ENCODE measurements at regions not wholly inside any gene's neighbourhood (a gene's known extent, or its start where the extent isn't known, plus 50 kb on each side); places are given as distances from the start of the nearest gene placed in this dataset.

DNA sequence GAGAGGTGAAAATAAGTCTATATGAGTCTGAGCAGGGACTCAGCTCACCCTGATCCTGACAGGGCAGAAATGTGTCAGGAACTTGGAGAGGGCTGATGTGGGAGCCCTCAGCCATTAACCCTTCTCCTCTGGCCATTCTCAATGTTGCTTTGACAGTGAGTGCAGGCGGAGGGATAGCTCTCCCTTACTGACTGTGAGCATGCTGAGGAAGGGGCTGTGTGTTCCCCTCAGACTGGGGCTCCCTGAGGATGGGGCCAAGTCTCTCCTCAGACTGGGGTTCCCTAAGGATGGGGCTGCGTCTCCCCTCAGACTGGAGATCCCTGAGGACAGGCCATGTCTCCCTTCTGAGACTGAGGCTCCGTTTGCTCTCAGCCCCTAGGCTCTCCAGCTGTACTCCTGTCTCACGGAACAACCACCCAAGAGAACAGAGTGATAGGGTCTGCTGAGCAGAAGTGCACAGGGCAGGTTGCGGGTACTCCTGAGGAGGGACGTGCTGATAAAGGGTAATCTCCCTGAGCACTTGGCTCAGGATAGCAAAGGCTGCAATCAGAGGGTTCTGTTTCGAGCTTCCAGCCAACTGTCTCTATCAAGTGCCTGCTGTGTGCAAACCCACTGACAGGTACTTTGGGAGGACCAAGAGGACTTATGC is 141.0 kb downstream of the MRPL14 start:
- H3K9ac ChIP-seq (ENCODE audit: low read length): no peak overlapping the region
- H3K4me1 ChIP-seq (ENCODE audit: control insufficient read depth, insufficient read depth, low read length): peaks cover 28% of the 10 kb centered on the region
- H3K4me3 ChIP-seq (ENCODE audit: low read length): no peak overlapping the region
- peaks cover 19% of the 10 kb centered on the region for H3K27me3 ChIP-seq (ENCODE audit: control insufficient read depth, insufficient read depth, low read length)
- H3K36me3 ChIP-seq (ENCODE audit: control insufficient read depth, insufficient read depth, low read length): no peaks in the 10 kb centered on the region
- no peaks in the 10 kb centered on the region for H3K9me3 ChIP-seq (ENCODE audit: control insufficient read depth, low read length)

DNA sequence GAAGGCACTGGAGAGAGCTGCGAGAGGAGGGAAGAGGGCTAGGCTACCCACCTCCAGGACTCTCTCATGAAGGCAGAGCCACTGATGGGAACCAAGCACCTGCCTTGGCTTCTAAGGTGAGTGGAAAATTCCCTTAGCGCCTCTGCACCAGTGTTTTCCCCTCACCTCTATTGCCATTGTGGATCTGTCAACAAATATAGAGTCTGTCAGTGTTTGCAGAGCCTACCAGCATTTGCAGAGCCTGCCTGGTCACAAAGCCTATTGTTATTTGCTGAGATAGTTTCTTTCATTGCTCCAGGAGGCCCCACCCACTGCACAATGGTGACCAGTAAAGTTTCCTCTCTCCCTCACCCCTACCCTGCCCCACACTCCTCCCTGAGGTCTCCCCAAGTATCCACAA is 141.9 kb downstream of the MRPL14 start:
- no peak overlapping the region for H3K9ac ChIP-seq (ENCODE audit: low read length)
- H3K4me3 ChIP-seq (ENCODE audit: low read length): no peak overlapping the region
- no peaks in the 10 kb centered on the region for H3K9me3 ChIP-seq (ENCODE audit: control insufficient read depth, low read length)
- no peaks in the 10 kb centered on the region for H3K36me3 ChIP-seq (ENCODE audit: control insufficient read depth, insufficient read depth, low read length)
- peaks cover 22% of the 10 kb centered on the region for H3K27me3 ChIP-seq (ENCODE audit: control insufficient read depth, insufficient read depth, low read length)
- peaks cover 19% of the 10 kb centered on the region for H3K4me1 ChIP-seq (ENCODE audit: control insufficient read depth, insufficient read depth, low read length)

DNA sequence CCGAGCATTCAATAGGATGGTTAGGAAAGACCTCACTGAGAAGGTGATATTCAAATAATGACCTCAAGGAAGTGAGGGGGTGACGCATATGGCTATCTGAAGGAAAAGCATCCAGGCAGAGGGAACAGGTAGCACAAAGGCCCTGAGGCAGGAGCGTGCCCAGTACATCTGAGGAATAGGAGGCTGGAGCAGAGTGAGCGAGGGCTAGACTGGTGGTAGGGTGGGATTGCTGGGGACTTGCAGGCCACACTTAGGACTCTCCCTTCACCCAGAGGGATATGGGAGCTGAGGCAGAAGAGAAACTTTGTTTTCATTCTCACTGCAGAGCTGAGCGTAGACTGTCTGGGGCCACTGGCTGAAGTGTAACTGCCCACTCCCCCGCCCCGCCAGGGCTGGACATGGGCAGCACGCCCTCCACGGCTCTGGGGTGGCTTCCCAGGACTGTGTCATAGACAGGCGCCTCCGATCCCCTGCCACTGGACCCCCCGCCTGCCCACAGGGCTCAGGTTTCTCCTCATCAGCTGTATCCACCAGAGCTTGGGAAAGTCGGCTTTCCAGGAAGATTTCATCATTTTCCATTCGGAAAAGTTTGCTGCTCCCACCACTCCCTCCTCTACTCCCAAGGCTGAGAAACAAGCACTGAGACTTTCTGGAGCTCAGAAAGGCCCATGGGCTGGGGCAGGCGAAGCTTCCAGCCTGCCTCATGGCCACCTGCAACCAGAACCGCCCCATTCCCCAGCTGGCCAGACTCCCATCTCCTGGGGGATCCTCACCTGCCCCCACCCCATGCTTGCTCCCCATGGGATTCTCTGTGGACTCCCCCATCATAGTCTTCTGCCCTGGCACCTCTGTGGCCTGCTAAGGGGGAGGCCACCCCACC is 142.6 kb downstream of the MRPL14 start:
- no peaks in the 10 kb centered on the region for H3K36me3 ChIP-seq (ENCODE audit: control insufficient read depth, insufficient read depth, low read length)
- no peak overlapping the region for H3K4me3 ChIP-seq (ENCODE audit: low read length)
- H3K9me3 ChIP-seq (ENCODE audit: control insufficient read depth, low read length): no peaks in the 10 kb centered on the region
- H3K9ac ChIP-seq (ENCODE audit: low read length): no peak overlapping the region
- peaks cover 12% of the 10 kb centered on the region for H3K4me1 ChIP-seq (ENCODE audit: control insufficient read depth, insufficient read depth, low read length)
- peaks cover 22% of the 10 kb centered on the region for H3K27me3 ChIP-seq (ENCODE audit: control insufficient read depth, insufficient read depth, low read length)

DNA sequence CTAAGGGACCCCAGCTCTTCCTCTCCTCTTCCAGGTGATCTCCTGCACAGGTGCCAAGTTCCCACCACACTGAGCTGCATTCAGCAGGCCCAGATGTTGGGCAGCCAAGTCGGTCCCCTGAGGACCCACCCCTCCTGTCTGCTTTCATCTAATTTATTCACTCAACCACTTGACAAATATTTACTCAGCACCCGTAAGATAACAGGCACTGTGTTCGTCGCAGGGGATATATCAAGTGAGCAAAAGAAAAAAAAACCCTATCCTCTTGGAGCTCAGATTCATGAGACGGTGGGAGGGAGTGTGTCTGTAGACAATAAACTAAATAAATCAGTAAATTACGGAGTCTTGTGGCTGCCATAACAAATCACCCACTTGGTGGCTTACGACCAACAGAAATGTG is 143.6 kb downstream of the MRPL14 start:
- Histone ChIP-seq H3K4me3 (ENCODE audit: low read length) (no peak overlapping the region), H3K4me1 (ENCODE audit: control insufficient read depth, insufficient read depth, low read length) (peaks cover 12% of the 10 kb centered on the region), H3K9ac (ENCODE audit: low read length) (no peak overlapping the region), H3K27me3 (ENCODE audit: control insufficient read depth, insufficient read depth, low read length) (peaks cover 22% of the 10 kb centered on the region), H3K9me3 (ENCODE audit: control insufficient read depth, low read length) (no peaks in the 10 kb centered on the region), H3K36me3 (ENCODE audit: control insufficient read depth, insufficient read depth, low read length) (no peaks in the 10 kb centered on the region)

DNA sequence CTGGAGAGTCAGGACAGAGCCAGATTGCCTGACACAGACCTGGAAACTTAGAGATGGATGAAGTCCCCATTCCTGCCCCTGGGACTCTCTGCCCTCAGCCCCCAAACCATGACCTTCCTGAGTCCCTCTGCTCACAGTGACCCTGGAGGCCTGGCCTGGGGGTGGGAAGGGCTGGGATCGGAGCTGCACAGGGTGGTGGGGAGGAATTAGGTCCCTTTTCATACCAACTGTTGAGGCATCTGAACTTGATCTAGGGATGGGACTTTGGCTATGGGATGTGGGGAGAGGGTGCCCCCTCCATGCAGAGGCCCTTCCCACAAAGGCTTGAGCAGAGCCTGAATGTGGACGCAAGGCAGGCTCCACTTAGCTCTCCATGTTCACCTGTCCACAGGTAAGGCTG is 144.1 kb downstream of the MRPL14 start:
- Histone ChIP-seq H3K9me3 (ENCODE audit: control insufficient read depth, low read length) (no peaks in the 10 kb centered on the region), H3K27me3 (ENCODE audit: control insufficient read depth, insufficient read depth, low read length) (peaks cover 22% of the 10 kb centered on the region), H3K9ac (ENCODE audit: low read length) (no peak overlapping the region), H3K4me3 (ENCODE audit: low read length) (no peak overlapping the region), H3K4me1 (ENCODE audit: control insufficient read depth, insufficient read depth, low read length) (peaks cover 14% of the 10 kb centered on the region), H3K36me3 (ENCODE audit: control insufficient read depth, insufficient read depth, low read length) (no peaks in the 10 kb centered on the region)

DNA sequence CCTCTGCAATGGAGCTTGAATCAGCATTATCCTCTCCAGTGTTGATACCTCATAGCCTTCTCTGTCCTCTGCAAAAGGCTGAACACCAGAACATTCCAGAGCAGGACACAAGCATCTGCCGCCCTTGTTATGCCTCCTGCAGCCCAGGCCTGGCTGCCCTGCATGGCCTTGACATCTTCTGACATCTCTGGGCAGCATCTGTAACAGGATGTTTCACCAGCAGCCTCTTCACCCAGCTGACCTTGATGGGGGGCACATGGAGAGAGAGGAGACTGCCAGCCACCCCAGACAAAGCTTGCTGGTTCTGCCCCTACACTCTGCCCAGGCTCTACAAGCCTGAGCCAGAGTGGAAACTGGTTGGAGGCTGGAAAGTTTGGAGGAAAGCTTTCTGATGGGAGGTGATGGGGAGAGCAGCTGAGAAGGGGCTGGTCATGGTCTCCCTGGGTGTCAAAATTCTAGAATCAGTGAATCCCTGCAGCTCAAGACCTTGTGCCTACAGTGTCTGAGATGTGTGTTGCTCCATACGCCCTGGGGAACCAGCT is 145.1 kb downstream of the MRPL14 start:
- Histone ChIP-seq H3K36me3 (ENCODE audit: control insufficient read depth, insufficient read depth, low read length) (no peaks in the 10 kb centered on the region), H3K9ac (ENCODE audit: low read length) (no peak overlapping the region)

DNA sequence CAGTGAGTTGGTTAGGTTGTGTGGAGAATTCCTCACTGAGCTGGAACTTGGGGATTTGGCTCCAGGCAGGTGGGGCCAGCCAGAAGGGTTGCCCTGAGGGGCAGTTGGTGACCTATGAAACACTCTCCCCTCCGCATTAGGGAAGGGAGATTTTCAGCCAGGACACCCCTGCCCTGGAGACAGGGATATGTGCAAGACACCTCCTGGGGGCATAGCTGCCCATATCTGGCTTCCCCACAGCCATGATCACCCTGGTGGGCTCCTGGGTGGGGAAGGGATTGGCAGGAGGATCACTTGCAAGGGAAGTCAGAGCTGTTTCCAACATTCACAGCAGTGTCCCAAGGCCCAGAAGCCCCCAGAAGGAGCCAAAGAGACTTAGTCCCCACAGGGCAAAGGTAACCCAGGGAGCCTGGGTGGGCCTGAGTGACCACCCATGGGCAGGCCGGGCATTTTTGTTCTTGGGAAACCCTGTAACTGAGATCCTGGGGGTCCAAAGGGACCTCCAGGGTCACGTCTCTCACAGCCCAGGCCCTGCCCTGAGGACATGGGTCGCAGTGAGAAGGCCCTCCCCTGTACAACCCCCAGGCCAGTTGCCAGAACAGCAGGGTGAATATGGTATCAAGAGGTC is 145.8 kb downstream of the MRPL14 start:
- Histone ChIP-seq H3K9me3 (ENCODE audit: control insufficient read depth, low read length) (no peaks in the 10 kb centered on the region), H3K4me1 (ENCODE audit: control insufficient read depth, insufficient read depth, low read length) (peaks cover 23% of the 10 kb centered on the region), H3K27me3 (ENCODE audit: control insufficient read depth, insufficient read depth, low read length) (peaks cover 12% of the 10 kb centered on the region), H3K4me3 (ENCODE audit: low read length) (no peak overlapping the region), H3K9ac (ENCODE audit: low read length) (no peak overlapping the region), H3K36me3 (ENCODE audit: control insufficient read depth, insufficient read depth, low read length) (no peaks in the 10 kb centered on the region)

More for the DNA sequence above, 145.1 kb downstream of the MRPL14 start:
- Histone ChIP-seq H3K9me3 (ENCODE audit: control insufficient read depth, low read length) (no peaks in the 10 kb centered on the region), H3K4me1 (ENCODE audit: control insufficient read depth, insufficient read depth, low read length) (peaks cover 23% of the 10 kb centered on the region), H3K4me3 (ENCODE audit: low read length) (no peak overlapping the region), H3K27me3 (ENCODE audit: control insufficient read depth, insufficient read depth, low read length) (peaks cover 18% of the 10 kb centered on the region)

DNA sequence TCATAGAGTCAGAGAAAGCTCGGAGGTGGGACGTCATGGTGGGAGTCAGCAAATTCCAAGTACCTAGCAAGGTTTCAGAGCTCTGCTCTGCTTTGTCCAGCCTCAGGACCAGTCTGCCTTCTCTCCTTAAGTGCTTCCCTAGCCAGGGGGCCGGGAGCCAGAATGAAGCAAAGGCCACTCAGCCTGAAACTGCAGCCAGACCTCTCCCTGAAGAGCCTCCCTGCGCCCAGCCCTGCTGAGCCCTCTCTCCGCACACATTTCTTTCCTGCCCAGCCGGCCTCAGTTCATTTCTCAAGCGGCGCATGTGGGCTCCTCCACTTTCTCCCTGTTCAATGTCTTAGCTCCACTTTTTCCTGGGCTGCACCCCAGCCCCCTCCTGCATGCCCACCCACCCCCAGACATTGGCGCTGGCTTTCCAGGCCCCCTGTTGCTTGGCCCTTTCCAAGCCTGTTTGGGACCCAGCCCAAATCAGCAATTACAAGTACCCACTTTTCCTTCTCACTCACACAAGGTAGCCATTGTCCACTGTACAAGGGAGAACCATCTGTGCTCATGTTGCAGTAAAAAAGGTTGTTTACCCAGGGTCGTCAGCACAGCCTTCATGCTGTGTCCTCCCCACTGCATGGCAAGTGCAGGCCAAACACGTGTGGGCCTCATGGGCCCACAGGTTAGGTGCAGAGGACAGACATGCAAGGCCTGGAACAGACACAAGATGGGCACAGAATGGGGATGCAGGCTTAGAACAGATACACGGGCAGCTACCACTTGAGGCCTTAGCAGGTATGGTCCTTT is 147.1 kb downstream of the MRPL14 start:
- Histone ChIP-seq H3K27me3 (ENCODE audit: control insufficient read depth, insufficient read depth, low read length) (peaks cover 5% of the 10 kb centered on the region), H3K36me3 (ENCODE audit: control insufficient read depth, insufficient read depth, low read length) (no peaks in the 10 kb centered on the region), H3K9me3 (ENCODE audit: control insufficient read depth, low read length) (no peaks in the 10 kb centered on the region), H3K4me3 (ENCODE audit: low read length) (no peak overlapping the region), H3K9ac (ENCODE audit: low read length) (no peak overlapping the region), H3K4me1 (ENCODE audit: control insufficient read depth, insufficient read depth, low read length) (peaks cover 23% of the 10 kb centered on the region)

DNA sequence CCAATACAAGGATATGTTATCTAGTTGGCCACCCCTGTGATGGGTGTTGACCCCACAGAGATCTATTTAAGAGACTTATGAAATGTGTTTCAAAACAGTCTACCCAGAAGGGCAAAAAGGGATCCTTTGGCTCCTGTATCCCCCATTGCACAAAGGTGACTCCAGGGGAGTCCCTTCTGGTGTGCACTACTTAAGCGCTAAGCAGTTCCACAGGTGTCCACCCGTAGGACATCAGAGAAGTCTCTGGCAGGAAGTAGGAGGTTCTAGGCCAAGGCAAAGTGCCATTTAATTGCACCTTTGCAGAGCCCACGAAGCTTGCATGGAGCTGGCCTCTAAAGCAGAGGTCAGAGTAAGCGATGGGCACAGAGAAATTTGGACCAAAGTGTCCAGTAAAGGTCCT is 147.7 kb downstream of the MRPL14 start:
- no peaks in the 10 kb centered on the region for H3K9me3 ChIP-seq (ENCODE audit: control insufficient read depth, low read length)
- no peak overlapping the region for H3K4me3 ChIP-seq (ENCODE audit: low read length)

DNA sequence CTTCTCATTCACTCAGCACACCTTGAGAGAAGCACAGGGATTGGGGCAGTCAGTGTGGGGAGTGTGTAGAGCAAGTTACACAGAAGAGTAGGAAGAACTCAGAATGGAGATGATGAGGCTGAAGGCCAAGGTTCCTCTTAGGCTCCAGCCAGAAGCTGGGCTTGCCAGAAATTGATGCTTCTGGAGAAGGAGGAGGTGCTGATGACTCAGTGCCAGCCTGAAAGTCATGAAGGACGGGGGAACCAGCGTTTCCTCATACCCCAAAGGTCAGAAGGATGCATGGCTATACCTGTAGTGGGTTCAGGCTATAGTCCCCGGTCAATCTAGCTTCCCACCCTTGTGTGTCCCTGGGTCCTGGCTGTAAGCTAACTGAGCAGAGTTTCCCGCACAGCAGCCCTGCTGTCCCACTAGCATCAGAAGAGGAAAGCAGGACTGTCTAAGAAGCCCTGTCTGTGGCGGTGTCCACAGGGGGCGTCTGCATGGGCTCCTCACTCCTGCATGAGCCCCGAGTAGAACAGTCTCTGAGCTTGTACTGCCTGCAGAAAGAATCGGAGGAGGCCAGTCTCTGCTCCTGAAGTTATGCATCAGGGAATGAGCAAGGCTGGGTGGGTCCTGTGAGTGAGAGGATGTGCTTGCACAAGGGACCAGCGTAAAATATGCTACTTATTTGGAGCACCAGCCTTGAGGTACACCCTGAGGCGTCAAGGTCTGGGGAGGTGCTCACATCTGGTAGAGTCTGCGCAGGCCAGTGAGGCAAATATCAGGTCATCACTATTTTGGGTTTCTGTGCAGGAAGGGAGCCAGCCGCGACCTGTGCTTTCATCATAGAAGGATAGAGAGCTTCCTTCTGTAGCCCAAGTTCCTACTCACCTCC is 148.5 kb downstream of the MRPL14 start:
- Histone ChIP-seq H3K27me3 (ENCODE audit: control insufficient read depth, insufficient read depth, low read length) (peaks cover 5% of the 10 kb centered on the region), H3K4me1 (ENCODE audit: control insufficient read depth, insufficient read depth, low read length) (peaks cover 18% of the 10 kb centered on the region), H3K9ac (ENCODE audit: low read length) (no peak overlapping the region), H3K36me3 (ENCODE audit: control insufficient read depth, insufficient read depth, low read length) (no peaks in the 10 kb centered on the region), H3K9me3 (ENCODE audit: control insufficient read depth, low read length) (no peaks in the 10 kb centered on the region), H3K4me3 (ENCODE audit: low read length) (no peak overlapping the region)

More for the DNA sequence above, 147.7 kb downstream of the MRPL14 start:
- Histone ChIP-seq H3K9ac (ENCODE audit: low read length) (no peak overlapping the region), H3K27me3 (ENCODE audit: control insufficient read depth, insufficient read depth, low read length) (peaks cover 5% of the 10 kb centered on the region), H3K36me3 (ENCODE audit: control insufficient read depth, insufficient read depth, low read length) (no peaks in the 10 kb centered on the region), H3K4me1 (ENCODE audit: control insufficient read depth, insufficient read depth, low read length) (peaks cover 23% of the 10 kb centered on the region)

Data from mucosa of stomach (tissue), 1 donor.